Nephron (organoid): ENCODE measurements at regions not wholly inside any gene's neighbourhood (a gene's known extent, or its start where the extent isn't known, plus 50 kb on each side); places are given as distances from the start of the nearest gene placed in this dataset.

Experiments
- H3K27ac Mint-ChIP-seq, 3 experiments: 2 replicates each; pipeline ENCODE4 v1.8.0; 2020; ENCODE audit warnings: mixed read lengths in 3 of 3, mild to moderate bottlenecking in 2 of 3, moderate library complexity in 1 of 3
- H3K27me3 Mint-ChIP-seq: 2 replicates; pipeline ENCODE4 v1.8.0; 2021; ENCODE audit warnings: low read depth, mild to moderate bottlenecking, moderate library complexity, mixed read lengths
- H3K36me3 Mint-ChIP-seq: 2 replicates; pipeline ENCODE4 v1.8.0; 2020; ENCODE audit warnings: low read depth, mixed read lengths
- H3K4me1 Mint-ChIP-seq: 2 replicates; pipeline ENCODE4 v1.8.0; 2020; ENCODE audit warnings: mixed read lengths
- H3K4me3 Mint-ChIP-seq, 3 experiments: 2 replicates each; pipeline ENCODE4 v1.8.0; 2020; ENCODE audit warnings: mild to moderate bottlenecking in 3 of 3, mixed read lengths in 3 of 3, moderate library complexity in 2 of 3
- H3K9me3 Mint-ChIP-seq: 2 replicates; pipeline ENCODE4 v1.8.0; 2020; ENCODE audit warnings: mixed read lengths
- TF ChIP-seq, protein P1 (sequence below), 3 experiments: fragments of 200-600 bp; sonication (generic); IDR thresholded peaks; one replicate each; pipeline ENCODE4 v1.5.0; 2021; ENCODE audit warnings: antibody characterized with exemption in 3 of 3; ENCODE audit not compliant: unreplicated experiment in 3 of 3

GRCh38 chr1:80666073-80666472 lies 1134.7 kb upstream of the ADGRL2 start:
- no peaks in the 10 kb centered on the region for H3K4me1 Mint-ChIP-seq
- no peak overlapping the region for H3K4me3 Mint-ChIP-seq
- no peaks in the 10 kb centered on the region for H3K9me3 Mint-ChIP-seq
- peaks cover 4% of the 10 kb centered on the region for H3K36me3 Mint-ChIP-seq
- no peaks in the 10 kb centered on the region for H3K27me3 Mint-ChIP-seq
- H3K27ac Mint-ChIP-seq = no peak overlapping the region
- TF ChIP-seq, protein P1, sequence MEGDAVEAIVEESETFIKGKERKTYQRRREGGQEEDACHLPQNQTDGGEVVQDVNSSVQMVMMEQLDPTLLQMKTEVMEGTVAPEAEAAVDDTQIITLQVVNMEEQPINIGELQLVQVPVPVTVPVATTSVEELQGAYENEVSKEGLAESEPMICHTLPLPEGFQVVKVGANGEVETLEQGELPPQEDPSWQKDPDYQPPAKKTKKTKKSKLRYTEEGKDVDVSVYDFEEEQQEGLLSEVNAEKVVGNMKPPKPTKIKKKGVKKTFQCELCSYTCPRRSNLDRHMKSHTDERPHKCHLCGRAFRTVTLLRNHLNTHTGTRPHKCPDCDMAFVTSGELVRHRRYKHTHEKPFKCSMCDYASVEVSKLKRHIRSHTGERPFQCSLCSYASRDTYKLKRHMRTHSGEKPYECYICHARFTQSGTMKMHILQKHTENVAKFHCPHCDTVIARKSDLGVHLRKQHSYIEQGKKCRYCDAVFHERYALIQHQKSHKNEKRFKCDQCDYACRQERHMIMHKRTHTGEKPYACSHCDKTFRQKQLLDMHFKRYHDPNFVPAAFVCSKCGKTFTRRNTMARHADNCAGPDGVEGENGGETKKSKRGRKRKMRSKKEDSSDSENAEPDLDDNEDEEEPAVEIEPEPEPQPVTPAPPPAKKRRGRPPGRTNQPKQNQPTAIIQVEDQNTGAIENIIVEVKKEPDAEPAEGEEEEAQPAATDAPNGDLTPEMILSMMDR (IDR thresholded peaks at IDR 0.05; ENCODE audit: unreplicated experiment in 3 of 3) = no peak

GRCh38 chr1:80659161-80659560 lies 1141.6 kb upstream of the ADGRL2 start:
- H3K27ac Mint-ChIP-seq = peak overlapping the region; percentile 7 to 68 (median 9)
- H3K4me1 Mint-ChIP-seq = peaks cover 19% of the 10 kb centered on the region
- TF ChIP-seq, protein P1 (IDR thresholded peaks at IDR 0.05; ENCODE audit: unreplicated experiment in 3 of 3) = no peak
- H3K9me3 Mint-ChIP-seq = no peaks in the 10 kb centered on the region
- no peak overlapping the region for H3K4me3 Mint-ChIP-seq
- peaks cover 4% of the 10 kb centered on the region for H3K36me3 Mint-ChIP-seq
- H3K27me3 Mint-ChIP-seq = no peaks in the 10 kb centered on the region

DNA sequence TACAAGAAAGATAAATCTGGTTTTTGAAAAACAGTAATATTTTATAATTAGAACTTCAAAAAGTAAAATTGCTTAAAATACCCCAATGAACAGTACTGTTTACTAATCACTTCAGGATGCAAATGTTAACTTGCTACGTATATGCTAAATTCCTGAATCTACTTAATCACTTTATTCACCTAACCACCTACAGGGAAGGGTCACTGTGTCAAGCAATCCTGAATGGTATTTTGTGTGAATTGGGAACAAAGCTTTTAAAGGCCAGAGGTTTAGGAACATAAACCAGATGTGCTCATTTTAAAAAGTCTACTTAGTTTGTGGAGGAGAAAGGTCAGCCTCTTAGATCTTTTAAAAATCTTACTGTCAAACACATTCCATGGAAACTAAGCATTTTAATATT lies 1143.0 kb upstream of the ADGRL2 start:
- TF ChIP-seq, protein P1 (IDR thresholded peaks at IDR 0.05; ENCODE audit: unreplicated experiment in 3 of 3) = no peak
- H3K9me3 Mint-ChIP-seq = peaks cover 3% of the 10 kb centered on the region
- peaks cover 4% of the 10 kb centered on the region for H3K36me3 Mint-ChIP-seq
- no peak overlapping the region for H3K4me3 Mint-ChIP-seq
- H3K27me3 Mint-ChIP-seq = no peaks in the 10 kb centered on the region
- H3K4me1 Mint-ChIP-seq = peaks cover 19% of the 10 kb centered on the region
- peak overlapping the region; percentile 53 to 79 (median 75) for H3K27ac Mint-ChIP-seq

DNA sequence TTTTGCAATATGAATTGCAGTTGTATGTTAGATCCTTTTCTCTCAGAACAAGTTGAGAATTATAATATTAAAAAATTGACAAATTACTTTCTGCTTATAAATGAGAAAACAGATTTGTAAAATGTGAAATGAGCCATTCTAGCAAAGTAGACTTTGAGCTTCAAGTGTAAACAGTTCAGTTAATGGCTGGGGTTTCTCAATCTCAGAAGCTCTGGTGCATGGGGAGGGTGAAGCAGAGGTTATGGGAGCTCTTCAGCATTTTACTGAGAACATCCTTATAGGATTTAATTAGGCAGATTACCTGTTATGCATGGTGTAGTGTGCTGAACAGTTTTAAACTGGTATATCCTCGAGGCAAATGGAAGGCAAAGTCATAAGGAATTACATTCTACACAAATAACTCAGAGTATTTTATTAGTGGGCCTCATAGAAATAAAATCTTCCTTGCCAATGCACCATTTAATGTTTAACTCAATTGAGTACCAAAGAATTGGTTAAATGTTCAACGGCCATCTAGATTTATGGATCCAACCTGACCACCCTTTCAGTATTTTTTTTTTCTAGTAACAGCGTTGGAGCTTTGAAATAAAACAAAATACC lies 1143.6 kb upstream of the ADGRL2 start:
- Mint-ChIP-seq H3K27me3 (no peaks in the 10 kb centered on the region), H3K36me3 (peaks cover 4% of the 10 kb centered on the region), H3K27ac (peak overlapping the region; percentile 66 to 79 (median 75)), H3K9me3 (peaks cover 3% of the 10 kb centered on the region), H3K4me1 (peaks cover 19% of the 10 kb centered on the region), H3K4me3 (no peak overlapping the region)
- TF ChIP-seq, protein P1 (IDR thresholded peaks at IDR 0.05; ENCODE audit: unreplicated experiment in 3 of 3) = no peak

DNA sequence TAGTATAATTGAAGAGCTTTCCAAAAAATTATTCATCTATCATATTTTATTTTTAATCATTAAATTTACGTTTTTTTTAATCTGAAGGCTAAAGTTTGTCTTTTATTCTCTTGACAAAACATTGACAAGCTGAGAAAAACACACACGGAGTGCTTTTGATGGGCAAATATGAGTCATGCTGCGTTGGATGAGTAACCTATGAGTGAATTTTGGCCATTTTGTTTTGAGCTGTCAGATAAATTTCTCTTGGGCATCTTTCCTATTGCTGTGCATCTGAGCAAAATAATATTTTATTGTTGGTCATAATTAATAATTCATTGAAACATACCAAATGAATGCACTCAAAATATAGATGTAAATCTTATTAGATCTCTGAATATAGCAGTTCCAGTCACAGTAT lies 1144.1 kb upstream of the ADGRL2 start:
- peaks cover 3% of the 10 kb centered on the region for H3K9me3 Mint-ChIP-seq
- TF ChIP-seq, protein P1 (IDR thresholded peaks at IDR 0.05; ENCODE audit: unreplicated experiment in 3 of 3) = no peak

DNA sequence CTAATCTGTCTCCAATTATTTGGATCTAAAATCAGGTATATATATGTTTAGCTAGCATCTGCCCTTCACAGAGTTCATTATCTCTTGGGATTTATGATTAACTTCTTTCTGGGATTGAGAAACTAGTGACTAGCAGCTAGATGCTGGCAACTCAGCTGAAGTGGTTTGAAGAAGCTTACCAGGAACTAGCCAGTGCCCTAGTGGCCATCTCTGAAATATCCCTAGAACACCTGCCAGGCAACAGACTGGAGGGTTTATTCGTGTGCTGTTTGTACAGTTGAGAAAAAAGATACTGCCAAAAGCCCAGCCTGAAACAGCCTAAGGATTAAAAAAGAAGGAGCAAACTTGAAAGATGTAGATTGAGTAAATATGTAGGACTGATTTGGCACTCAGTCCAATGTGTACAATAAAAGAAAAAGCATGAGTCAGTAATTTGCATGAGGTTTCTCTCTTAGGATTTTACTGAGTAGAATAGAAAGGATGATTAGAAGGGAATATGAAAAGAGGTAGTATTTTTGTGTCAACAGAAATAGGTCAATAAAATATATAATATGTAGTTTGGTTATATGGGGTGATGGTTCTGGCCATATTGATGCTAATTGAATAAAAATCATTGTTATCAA lies 1144.6 kb upstream of the ADGRL2 start:
- H3K4me3 Mint-ChIP-seq = peak overlapping the region in 1 of 3 experiments; percentile 0
- TF ChIP-seq, protein P1 (IDR thresholded peaks at IDR 0.05; ENCODE audit: unreplicated experiment in 3 of 3) = peak; percentile 43 to 45 (median 44)

More for the DNA sequence above, 1144.1 kb upstream of the ADGRL2 start:
- Mint-ChIP-seq H3K4me1 (peaks cover 19% of the 10 kb centered on the region), H3K27me3 (no peaks in the 10 kb centered on the region), H3K36me3 (peaks cover 3% of the 10 kb centered on the region), H3K27ac (peak overlapping the region in 2 of 3 experiments; percentile 75 to 79), H3K4me3 (no peak overlapping the region)

More for the DNA sequence above, 1144.6 kb upstream of the ADGRL2 start:
- Mint-ChIP-seq H3K36me3 (no peaks in the 10 kb centered on the region), H3K27me3 (no peaks in the 10 kb centered on the region), H3K27ac (peak overlapping the region; percentile 25 to 75 (median 67)), H3K9me3 (peaks cover 3% of the 10 kb centered on the region), H3K4me1 (peaks cover 19% of the 10 kb centered on the region)
